ENCODE measurements at regions not wholly inside any gene's neighbourhood (a gene's known extent, or its start where the extent isn't known, plus 50 kb on each side); places are given as distances from the start of the nearest gene placed in this dataset.

DNA sequence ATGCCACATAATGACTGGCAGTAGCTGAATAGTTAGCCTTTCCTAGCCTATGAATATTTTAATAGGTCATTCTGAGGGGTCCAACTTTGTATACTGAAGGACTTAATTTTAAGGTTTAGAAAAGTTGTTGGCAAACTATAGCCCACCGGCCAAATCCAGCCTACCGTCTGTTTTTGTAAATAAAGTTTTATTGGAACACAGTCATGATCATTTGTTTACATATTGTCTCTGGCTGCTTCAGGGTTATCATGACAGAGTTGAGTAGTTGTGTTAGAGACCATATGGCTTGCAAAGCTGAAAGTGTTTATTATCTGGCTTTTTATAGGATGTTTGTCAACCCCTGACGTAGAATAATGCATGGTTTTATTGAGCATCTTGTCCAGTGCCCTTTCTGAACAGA, 73.4 kb downstream of the NTMT2 start:
- DNase-seq (ENCODE audit: low read depth) = no peak

GRCh38 chr1:170221031-170221430, 75.3 kb downstream of the NTMT2 start:
- no peak for DNase-seq (ENCODE audit: low read depth)

DNA sequence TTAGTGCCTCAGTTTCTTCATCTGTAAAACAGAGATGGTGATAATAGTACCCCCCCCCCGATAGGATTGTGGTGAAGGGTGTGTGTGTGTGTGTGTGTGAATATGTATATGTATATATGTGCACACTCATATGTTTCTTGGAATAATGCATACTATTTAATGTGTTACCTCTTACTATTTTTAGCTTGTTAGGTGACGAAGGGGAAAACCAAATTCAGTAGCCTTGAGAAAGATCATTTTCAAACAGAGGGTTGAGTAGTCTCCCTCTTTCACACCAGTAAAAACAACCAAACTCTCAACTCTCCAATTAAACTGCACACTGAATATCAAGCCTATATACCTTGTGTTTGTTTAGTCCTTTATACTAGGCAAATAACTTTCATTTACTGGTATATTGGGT, 75.7 kb downstream of the NTMT2 start:
- no peak for DNase-seq (ENCODE audit: low read depth)

DNA sequence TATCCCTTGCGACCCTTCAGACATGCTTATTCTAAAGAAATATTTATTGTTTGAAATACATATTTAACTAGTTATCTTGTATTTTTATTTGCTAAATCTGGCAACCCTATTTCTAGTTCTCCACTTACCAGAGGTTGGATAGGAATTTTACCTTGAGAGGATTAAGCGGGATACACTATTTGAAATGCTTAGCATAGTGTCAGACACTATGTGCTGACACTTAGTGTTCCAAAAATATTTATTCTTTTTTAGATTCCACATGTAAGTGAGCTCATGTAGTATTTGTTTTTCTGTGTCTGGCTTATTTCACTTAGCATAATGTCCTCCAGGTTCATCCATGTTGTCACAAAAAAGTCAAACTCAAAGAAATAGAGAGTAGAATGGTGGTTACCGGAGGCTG, 78.7 kb downstream of the NTMT2 start:
- no peak for DNase-seq (ENCODE audit: low read depth)

DNA sequence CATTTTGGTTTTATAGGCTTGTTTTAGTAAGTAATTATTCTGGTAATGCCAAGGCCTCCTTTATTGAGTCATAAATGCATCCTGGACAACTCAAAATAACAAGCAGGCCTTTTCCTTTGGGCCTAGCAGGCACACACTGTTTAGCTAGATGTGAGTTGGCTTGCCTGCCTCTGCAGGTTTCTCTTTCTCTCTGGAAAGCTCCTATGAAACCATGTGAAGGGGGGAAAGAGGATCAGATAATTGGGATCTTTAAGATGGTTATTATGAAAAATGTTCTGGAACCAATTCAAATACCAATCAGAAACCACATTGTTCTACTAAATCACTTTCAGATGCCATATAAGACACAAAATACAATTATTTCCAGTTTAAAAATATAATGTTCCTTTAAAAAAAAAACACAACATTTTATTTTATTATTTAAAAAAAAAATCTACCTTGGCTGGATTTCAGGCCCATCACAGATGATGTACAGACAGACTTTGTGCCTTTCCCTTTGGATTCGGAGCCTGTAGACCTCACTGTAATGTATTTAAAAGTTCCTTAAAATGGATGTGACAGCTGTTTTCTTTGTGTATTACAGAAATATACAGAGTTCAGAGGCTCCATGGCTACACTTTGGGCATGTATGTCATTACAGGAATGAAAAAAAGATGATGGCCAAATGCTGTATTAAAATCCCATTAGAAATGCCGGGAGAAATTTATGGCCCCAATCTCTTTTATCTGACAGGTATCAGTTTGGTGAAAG, 80.2 kb downstream of the NTMT2 start:
- no peak for DNase-seq (ENCODE audit: low read depth)

- no peak for DNase-seq (ENCODE audit: low read depth)
These were observed 81.0 kb downstream of the NTMT2 start for GRCh38 chr1:170226767-170227166.

- no peak for DNase-seq (ENCODE audit: low read depth)
These were observed 84.6 kb downstream of the NTMT2 start for GRCh38 chr1:170230323-170230722.

DNA sequence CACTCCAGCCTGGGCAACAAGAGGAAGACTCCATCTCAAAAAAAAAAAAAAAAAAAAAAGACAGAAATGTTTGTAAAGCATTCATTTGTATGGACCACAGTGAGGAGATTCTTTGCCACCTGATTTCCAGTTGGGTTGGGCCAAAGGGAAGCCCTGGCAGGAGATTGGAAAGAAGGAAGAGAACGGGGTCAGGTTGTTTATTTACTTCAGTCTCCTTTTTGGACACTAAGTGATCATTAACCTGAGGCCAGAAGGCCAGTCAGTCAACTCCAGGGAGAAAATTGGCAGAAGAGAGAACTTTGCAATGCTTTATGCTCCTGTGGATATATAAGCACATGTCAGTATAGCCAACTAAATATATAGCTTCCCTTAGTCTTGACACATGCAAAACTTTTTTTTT, 85.9 kb downstream of the NTMT2 start:
- no peak for DNase-seq (ENCODE audit: low read depth)

- DNase-seq (ENCODE audit: low read depth) = no peak
These were observed 93.1 kb downstream of the NTMT2 start for GRCh38 chr1:170238704-170239391.

- no peak for DNase-seq (ENCODE audit: low read depth)
These were observed 93.7 kb downstream of the NTMT2 start for GRCh38 chr1:170239445-170239844.

- no peak for DNase-seq (ENCODE audit: low read depth)
These were observed 94.7 kb downstream of the NTMT2 start for GRCh38 chr1:170240409-170240808.

DNA sequence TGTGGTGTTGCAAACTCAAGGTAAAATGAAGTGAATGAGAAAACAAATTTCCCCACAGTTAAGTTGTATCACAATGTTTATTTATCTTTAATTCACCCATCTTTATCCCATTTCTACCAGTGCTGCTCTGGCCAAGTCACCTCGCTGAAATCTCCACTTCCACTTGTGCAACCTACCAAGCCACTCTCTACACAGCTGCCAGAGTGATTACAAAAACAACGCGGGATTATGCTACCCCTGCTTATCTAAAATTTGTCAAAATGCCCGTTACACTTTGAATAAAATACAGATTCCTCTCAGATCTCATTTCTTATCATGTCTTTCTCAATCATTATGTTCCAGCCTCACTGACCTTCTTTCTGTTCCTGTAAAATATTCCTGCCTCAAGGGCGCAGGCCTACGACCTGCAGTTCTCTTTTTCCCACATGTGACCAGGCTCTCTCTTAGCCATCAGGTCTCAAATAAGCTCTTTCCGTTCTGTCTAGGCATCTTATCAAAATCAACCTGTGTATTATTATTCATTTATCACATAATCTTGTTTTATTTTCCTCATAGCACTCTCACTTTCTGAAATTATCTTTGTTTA, 95.6 kb downstream of the NTMT2 start:
- DNase-seq (ENCODE audit: low read depth) = no peak

DNA sequence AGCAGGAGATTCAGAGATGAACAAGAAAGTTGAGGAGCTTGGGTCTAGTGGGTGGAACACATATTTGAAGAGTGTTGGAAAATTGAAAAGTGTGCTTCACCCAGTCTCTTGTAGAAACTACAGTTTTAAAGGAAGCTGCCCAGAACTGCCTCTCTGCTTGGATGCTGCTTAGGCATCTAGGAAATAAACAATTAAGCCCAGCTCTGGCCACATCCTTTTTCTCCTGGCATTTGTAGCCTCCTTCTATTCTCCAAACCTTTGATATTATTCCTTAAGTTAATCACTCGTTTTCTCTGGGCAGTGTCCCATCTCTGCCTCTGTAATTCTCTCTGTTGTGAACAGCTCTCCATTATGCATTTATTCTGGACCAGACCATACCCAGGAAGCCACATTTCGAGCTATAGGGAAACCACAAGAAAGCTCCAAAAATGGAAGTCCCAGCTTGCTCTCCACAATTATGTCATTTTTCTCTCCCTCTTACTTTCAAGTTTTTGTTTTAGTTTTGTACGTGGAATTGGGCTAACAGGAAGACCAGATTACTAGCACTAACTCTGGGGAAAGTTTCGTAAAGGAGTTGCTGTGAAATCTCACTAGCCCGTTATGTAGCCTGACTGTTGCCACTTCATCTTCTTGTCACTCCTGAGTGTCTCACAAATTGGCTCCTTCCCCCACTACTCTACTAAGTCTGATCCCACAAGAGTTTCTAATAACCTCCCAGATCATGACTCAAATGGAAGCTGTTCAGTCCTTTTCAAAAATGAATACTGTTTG, 102.2 kb downstream of the NTMT2 start:
- no peak for DNase-seq (ENCODE audit: low read depth)

DNA sequence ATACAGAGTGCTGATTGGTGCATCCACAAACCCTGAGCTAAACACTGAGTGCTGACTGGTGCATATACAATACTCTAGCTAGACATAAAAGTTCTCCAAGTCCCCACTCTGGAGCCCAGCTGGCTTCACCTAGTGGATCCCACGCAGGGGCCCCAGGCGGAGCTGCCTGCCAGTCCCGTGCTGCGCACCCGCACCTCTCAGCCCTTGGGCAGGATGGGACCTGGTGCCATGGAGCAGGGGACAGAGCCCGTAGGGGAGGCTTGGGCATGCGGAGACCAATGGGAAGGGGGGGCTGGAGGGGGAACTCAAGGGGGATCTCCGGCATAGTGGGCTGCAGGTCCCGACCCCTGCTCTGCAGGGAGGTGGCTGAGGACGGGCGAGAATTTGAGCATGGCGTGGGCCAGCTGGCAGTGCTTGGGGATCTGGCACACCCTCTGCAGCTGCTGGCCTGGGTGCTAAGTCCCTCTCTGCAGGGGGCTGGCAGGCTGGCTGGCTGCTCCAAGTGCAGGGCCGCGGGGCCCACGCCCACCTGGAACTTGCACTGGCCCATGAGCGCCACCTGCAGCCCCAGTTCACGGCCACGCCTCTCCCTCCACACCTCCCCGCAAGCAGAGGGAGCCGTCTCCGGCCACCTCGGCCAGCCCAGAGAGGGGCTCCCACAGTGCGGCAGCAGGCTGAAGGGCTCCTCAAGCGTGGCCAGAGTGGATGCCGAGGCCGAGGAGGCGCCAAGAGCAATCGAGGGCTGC, 104.9 kb downstream of the NTMT2 start:
- no peak for DNase-seq (ENCODE audit: low read depth)

DNA sequence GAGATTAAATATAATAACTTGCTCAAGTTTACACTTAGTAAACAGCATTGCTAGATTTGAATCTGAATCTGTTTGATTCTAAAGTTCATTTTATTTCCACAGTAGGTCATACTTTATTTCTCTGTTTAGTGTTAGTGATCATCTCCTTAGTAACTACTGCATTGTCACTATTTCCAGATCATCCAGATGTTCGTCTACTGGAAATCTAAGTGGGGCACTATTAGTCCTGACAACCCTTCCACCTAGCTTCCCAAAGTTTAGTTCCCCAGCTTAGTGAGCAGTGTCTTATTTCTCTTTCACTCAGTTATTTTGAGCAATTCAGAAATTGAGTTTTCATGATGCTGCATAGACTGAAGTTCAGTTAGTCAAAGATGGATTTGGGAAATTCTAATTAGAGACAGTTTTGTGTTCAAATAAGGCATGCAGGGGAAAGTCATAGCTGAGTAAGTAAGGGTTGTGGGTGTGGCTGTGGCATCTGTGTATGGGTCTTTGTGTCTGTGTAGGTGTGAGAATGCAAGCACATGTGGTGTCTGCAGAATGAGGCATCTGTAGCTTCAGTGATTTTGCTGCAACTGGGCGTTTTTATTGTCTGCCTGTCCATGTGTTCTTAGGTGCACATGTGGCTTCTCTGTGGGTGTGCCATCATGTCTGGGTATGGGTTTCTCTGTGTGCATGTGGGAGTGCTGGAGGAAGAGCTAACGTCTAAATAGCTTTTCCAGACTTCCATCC, 107.3 kb downstream of the NTMT2 start:
- DNase-seq (ENCODE audit: low read depth) = no peak

- no peak for DNase-seq (ENCODE audit: low read depth)
These were observed 108.6 kb downstream of the NTMT2 start for GRCh38 chr1:170254371-170254770.

DNA sequence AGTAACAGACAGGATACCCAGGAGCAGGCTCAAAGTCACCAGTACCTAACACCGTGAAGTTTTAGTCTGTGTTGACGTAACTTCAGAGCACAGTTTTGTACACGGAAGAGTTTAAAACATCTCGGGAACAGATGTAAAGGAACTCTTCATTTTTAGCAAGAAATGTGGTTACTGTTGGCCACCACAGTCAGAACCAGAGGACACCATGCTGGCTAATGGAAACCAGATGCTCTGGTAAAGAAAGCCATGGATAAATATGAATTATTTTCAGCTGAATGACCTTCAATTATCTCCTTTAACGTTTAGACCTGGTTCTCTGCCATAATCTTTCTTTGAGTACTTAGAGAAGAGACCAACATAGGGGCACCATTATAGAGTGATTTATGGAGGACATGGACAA, 115.9 kb downstream of the NTMT2 start:
- no peak for DNase-seq (ENCODE audit: low read depth)

DNA sequence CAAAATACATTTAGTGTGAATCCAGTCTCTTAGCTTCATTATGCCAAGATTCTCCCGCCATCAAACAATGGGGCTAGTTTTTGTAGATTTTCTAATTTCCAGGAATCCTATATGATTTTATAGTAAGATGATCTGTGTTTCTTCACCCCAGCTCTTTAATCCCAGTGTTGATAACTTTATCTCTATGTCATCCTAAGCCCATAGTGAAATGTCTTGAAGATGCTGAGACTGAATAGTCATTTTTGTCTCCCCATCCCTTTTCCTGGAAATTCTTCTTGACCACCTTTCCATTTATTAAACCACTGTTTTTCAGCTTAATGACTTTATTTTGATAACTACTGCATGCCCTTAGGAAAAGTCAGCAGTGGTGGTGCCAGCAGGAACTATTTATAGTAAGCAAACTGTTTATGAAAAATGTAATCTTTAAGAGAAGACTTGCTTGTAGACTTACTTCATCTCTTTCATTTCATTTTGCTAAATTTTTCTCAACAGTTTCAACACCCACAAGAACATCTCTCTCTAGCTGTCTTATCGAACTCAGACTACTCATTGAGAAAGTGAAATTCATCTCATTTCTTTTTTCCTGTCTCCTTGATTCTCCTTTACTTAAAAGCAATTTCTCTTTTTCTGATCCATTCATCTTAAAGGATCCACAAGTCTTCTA, 116.6 kb downstream of the NTMT2 start:
- DNase-seq (ENCODE audit: low read depth) = no peak

DNA sequence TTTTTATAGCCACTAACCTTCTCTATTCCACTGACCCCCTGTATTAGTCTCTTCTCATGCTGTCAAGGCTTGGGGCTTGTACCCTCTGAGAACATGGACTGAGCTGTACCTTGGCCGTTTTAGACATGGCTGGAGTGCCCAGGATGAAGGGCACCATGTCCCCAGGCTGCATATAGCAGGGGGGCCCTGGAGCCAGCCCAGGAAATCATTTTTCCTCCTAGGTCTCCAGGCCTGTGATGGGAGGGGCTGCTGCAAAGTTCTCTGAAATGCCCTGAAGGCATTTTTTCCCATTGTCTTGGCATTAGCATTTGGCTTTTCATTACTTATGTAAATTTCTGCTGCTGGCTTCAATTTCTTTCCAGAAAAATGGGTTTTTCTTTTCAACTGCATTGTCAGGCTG, 119.5 kb downstream of the NTMT2 start:
- no peak for DNase-seq (ENCODE audit: low read depth)

GRCh38 chr1:170267317-170267716, 121.6 kb downstream of the NTMT2 start:
- DNase-seq (ENCODE audit: low read depth) = no peak
